Fibroblast of skin of scalp (primary cell): ENCODE measurements at regions not wholly inside any gene's neighbourhood (a gene's known extent, or its start where the extent isn't known, plus 50 kb on each side); places are given as distances from the start of the nearest gene placed in this dataset.

Source experiments
- DNase-seq: peaks from one replicate; pipeline ENCODE4 v3.0.0-alpha.2; 2013

DNA sequence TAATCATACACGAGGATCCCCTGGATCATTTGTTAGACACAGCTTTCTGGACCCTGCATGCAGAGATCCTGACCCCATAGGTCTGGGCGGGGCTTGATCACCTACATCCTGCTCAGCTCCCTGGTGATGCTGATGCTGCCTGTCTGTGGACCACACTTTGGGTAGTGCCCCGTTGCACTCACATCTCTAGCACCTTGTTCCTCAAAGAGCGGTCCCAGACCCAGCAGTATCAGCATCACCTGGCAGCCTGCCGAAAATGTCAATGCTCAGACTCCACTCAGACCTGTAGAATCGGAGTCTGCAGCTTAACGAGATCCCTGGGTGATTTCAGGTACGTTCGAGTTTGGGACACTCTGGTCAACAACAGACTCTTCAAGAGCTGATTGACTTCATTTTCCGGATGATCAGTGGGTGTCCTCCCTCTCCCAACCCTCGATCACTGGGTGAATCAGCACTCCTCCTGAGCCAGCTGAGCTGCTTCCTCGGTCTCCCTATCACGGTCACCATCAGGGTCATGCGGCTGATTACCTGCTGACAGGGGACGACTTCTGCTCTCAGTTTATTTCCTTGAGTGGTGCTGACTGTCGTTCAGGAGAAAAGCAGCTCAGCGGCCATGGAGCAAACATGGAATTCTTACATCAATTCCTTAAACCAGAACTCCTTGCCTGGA is 150.6 kb upstream of the RAB12 start:
- DNase-seq, result no peak

DNA sequence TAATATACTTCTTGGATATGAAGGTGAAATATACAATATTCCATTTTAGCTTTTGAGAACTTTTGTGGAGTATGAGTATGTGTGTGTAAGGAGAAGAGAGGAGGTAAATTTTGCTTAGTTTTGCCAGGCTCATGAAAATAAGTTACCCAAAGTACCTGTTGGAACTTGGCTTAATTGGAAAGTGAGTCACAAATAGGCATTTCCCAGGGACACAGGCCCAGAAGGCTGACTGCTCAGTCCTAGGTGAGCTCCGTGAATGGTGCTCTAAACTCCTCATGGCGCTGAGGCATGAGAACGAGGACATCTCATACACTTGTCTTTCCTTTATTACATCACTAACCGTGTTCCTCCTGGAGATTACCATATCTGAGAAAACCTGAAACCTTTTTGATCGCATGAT is 148.5 kb upstream of the RAB12 start:
- no peak for DNase-seq

DNA sequence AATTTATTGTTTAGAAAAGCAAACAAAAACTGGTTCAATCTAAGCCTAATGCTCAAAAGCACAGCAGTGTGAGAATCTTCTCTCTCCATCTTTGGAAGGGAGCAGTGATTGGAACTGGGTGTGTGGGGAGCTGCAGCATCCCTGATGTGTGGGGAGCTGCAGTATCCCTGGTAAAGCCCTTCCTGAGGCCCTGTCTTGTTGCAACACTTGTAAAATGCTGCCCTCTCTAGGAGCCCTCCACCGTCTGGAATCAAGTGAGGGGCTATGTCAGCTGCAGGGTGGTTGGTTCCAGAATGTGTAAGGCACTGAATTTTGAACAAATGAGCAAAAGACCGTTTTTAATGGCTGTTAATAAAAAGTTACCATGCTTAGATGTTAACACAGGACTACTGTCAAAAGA is 147.7 kb upstream of the RAB12 start:
- DNase-seq, result no peak

DNA sequence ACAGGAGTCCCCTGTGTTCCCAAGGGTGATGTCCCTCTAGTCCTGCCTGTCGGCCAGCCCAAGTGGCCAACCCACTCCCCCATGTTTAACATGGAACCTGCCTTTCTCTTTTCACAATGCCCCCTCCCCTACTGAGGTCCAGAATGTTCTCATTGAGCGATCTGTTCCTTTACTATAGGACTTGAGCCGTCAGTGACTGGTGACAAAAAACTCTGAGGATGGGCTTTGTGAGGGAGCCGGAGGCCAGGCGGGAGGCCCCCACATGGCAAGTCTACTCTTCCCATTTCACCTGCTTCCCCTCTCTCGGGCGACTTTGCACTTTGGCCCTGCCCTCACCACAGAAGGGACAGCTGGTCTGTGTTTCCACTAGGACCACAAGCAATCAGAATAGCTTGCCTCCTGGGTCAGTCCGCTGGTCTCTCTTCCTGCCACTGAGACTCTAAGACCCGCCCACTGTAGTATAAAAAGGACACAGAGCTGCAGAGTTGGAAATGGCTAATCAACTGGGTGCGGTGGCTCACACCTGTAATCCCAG is 146.5 kb upstream of the RAB12 start:
- no peak for DNase-seq

DNA sequence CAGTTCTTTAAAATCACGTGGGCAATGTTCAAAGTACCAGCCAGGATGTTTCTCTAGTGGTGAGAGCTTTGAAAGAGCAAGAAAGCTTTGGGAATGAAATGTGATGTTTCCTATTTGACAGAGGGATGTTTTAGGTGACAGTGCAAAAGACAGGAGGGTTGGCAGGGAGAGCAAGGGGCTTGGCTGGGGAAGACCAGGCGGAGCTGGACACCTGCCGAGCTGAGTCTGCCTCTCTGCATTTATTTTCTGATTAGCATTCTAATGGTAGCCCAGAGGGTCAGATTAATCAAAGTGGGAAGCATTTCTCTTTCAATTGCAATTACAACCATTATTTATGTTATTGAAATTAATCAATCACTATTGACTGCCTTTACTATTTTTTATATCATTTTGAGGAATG is 145.4 kb upstream of the RAB12 start:
- no peak for DNase-seq

DNA sequence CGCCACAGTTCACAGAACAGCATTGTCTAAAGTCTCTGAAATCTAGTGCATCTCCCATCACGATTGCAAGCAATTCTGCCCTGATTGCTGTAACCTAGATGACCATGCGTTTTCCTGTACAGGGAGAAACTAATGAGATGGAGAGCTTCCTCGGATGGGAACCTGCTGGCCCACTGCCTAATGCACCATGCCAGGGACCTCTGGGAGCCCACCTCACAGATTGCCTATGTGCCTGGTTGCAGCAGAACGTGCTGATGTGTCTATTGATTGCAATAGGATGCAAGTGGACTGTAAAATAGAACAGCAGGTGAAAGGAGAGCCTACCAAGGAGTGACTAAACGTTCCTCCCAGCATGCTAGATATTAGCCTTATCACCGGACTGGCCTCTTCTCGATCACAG is 141.0 kb upstream of the RAB12 start:
- DNase-seq, result no peak

DNA sequence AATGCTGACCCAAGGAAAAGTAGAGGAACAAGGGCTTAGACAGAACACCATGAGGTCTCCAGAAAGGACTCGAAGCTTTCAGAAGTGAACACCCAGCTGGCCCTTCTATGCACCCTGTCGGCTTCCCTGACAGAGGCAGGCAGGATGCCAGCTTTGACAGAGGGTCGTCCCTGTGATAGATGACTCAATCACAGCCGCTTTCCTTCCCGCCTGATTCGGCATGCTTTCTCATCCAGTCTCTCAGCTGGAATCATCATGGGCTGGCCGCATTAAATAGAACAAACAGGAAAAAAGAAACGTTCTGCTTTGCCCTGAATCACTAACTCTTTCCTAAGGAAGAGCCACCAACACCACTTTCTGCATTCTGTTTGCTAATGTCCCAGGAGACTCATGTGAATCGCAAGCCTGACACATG is 140.3 kb upstream of the RAB12 start:
- DNase-seq, result peak; percentile 71

DNA sequence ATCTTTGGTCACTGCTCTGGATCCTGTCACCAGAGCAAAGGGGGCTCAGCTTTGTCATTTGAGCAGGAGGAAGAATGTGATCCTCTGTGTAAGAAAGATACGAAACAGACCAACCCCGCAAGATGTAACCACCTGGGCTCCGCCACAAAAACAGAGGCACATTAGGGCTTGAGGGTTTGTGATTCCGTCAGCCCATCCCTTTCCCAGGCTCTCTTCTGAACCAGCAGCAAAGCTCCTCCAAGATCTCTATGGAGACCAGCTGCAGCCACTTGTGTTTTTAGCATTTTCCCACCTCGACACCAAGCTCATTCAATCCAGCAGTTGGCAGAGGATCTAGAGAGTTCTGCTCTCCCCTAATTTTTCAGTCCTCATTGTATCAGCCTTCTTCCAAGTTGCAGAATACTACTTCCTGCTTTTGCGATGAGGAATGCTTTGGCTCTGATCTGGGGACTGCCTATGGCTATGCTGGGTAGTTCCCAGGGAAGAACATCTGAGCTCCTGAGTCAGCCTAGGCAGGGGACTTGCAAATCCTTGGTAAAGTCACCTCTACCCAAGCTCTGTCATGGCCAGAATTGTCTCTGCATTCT is 139.6 kb upstream of the RAB12 start:
- peak; percentile 52 for DNase-seq

DNA sequence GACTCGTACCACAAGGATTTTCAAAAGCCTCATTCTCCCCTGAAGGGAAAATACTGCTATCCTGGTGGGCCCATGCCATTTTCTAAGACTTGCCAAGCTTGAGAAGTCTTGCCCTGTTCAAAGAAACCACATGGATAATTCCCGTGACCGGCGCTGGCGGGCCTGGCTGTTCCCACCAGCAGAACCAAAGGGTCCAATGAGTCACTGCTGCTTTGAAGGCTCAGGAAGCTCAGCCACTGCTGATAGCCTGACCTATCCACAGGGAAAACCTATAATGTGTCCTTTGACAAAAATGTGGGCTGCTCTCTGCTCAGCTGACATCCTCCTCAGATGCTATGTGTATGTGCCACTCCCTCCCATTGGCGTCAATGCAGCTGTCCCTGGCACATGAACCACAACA is 137.9 kb upstream of the RAB12 start:
- peak; percentile 64 for DNase-seq

DNA sequence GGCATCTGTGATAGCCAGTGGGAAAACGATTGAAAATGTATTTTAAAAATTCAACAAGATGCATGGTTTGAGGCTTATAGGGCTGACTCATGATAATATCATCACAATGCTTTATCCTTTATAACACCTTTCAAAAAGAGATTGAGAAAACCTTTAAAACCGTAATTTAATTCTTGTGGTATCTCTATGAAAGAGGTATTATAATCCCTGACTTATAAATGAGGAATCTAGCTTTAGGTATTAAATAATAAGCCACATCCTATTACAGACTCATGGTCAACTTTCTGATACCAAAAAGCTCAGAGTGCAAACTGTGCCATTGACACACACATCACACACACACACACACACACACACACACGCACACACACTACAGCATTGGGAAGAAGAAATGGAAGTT is 134.6 kb upstream of the RAB12 start:
- no peak for DNase-seq

DNA sequence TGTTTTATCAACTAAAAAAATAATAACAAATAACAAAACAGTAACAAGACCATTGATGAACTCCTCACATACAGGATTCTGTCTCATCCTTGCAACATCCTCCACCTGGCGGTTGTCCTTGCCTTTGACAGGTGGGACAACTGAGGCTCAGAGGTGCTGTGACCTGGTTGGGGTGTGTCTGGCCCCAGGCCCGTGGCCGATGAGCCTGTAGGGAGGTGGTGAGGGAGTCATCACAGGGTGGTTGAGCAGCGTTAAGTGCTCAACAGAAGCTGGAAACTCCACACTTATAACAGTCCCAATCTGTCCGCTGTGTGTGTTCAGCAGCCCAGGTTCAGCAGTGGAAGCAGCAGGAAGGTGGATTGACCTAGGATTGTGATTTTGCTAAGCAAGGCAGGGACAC is 131.6 kb upstream of the RAB12 start:
- DNase-seq, result no peak

DNA sequence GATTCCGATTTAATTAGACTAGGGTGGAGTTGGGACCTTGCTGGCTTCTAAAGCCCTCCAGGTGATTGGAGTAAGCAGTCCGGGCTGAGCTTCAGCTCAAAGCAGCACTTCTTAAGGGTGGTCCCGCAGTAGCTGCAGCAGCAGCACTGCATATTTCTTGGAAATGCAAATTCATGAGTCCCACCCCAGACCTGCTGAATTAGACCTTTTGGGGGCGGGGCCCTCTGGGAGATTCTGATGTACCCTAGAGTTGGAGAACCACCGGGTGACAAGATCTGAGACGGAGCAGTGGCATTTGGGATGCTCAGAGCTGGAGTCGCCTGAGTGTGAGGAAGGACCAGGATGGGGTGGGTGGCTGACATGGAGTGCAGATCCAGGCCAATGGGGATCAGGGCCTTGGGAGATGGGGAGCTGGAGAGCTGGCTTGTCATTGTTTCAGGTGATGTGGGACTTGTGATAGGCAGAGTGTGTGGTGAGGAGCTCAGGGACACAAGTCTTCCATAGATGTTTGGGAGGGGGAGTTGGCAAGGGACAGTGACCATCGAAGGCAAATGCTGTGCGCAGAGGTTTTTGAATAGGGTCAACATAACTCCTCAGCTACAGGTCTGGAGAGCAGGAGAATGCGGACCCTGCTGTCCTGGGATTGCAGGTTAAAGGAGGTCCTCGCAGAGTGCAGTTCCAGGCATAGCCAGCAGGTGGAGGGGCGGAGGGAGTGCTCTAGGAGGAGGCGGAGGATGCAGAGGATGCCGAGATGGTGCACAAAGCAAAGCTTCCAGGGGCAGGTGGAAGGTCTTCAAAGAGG is 130.9 kb upstream of the RAB12 start:
- DNase-seq, result peak; percentile 47

DNA sequence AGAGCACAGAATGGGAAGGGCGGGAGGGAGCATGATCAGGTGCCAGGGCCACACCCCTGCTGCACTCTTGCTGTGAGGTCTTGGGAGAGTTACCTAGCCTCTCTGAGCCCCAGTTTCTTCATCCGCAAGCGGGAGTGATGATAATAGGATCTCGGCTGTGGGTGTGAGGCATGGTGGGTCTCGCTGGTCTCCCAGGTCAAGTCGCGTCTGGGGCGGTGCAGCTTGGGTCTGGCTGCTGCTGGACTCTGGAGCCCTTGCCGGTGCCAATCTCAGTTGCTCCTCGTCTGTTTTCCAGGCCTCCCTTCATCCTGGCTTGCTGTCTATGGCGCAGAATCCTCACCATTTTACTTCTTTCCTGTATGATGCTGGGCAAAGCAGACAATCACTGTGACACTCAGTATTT is 130.3 kb upstream of the RAB12 start:
- no peak for DNase-seq

DNA sequence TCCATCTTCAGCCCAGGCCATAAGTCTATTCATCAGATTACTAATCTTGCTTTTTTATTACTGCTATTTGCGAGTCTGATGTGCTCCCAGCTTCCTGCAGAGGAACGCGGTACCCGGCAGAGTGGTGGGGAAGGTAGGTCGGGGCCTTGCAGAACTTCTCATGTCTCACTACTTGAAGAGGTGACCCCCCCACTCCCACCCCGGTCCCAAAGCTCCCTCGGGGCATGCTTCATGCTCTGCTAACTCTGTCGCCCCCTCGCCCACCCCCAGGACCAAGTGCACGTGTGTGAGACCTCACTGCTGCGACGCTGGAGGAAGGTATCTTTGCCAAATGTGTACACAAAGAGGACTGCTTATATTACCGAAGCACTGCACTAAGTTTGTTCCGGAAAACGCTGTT is 129.4 kb upstream of the RAB12 start:
- DNase-seq, result no peak

DNA sequence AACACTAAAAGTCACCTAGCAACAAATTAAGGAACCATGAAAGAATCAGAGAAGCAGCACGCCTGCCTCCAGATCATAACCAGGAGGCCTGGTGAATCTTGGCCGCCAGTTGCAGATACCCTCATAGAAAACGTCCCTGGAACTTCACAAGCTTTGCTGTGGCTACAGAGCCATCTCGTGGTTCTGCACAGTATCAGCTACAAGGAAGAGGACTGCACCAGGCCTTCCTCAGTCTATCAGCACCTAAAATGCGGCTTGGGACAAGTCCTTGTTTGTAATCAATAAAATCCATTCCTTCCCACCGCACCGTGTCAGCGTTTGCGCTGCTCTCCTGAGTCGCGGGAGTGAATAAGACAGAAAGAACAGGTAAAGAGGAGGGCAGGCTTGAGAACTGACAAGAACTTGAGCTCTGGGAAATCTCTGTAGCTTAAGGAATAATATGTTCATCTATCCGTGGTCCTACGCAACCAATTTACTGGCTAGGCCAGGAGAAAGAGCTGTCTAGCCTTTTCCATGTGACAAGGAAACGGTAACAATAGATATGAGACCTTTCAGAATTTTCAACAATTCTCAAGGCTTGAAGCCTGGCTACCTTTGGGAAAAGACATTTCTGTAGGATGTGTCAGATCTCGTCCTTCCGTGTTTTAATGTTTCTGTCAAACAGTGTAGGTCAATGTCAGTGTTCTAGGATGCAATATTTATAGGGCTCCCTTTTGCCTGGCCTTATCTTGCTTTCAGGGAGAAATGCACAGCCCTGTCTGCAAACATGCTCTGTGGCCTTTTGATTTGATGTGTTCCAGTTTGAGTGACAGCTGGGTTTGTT is 128.5 kb upstream of the RAB12 start:
- DNase-seq, result peak; percentile 65

DNA sequence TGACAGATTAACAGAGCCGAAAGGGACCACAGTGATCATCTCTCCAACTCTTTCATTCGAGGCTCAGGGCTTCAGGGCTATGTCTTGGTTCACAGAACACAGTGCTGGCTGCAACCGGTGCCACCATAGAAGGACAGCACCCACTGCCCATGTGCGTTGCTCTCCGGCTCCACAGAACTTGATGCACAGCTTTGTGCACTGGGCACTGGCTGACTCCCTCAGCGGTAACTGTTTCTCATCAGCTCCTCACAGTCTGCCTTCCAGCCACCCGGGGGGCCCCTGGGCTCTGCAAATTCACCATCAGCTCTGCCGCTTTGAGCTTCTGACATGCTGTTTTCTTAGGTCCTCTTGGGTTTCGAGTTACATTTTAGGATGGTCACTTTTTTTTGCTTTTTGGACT is 124.3 kb upstream of the RAB12 start:
- no peak for DNase-seq

DNA sequence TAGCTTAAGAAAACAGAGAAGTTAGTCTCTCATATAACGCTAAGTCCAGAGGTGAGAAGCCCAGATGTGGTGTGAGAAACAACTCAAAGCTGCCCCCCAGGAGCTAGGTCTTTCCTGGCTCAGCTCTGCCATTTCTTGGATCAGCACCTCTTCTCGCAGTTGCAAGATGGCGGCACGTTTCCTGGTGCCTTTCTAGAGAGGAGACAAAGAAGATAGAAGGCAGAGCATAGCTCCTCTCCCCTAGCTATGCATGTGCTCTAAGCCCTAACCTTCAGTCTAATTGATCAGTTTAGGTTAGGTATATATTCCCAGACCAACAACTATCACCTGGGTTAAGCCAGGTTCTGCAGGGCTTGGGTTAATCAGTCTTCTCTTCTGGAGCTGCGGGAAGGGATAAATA is 119.5 kb upstream of the RAB12 start:
- DNase-seq, result no peak

DNA sequence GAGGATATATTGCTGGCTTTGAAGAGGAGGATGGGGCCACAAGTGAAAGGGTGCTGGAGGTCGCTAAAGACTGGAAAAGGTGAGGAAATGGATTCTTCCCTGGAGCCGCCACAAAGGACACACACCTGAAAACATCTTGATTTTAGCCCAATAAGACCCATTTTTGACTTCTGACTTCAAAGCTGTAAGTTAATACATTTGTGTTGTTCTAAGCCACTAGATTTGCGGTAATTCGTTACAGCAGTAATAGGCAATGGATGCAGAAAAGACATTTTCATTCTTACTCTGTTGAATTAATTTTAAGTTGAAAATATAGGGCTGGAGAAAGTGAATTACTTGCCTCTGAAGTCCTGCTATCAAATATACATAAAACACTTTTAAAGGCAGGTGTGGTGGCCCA is 117.7 kb upstream of the RAB12 start:
- no peak for DNase-seq

DNA sequence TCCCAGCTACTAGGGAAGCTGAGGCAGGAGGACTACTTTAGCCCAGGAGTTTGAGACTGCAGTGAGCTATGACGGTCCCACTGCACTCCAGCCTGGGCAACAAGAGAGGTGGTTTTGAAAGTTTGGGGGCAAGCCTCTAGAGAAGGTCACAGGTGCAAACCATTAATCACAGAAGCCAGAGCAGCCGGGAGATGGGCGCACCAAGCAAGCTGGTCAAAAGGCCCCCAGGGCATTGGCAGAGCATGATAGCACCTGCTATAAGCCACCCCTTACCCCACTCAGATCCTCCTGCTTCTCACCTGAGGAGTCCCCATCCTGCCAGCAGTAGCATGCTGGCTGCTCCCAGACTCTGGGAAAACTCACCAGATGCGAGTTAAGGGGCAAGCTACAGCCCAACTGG is 116.1 kb upstream of the RAB12 start:
- DNase-seq, result no peak

DNA sequence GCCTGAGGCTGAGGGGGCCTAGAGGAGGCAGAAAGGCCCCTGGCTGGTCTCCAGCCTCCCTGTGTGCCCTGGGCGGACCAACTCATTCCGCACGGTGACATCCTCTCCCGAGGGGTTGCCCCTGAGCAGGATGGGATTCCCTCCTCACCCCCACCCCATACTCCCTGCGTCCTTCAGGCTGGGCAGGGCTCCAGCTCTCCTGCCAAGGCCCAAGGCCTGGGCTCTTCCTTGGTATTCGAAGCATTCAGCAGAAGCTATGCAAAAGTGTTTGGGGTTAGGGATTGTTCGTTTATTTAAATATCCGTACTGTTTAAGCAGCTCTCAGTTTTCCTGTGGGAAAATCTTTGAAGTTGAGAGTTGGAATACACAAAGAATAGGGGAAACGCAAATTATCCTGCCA is 113.1 kb upstream of the RAB12 start:
- DNase-seq, result peak; percentile 57

DNA sequence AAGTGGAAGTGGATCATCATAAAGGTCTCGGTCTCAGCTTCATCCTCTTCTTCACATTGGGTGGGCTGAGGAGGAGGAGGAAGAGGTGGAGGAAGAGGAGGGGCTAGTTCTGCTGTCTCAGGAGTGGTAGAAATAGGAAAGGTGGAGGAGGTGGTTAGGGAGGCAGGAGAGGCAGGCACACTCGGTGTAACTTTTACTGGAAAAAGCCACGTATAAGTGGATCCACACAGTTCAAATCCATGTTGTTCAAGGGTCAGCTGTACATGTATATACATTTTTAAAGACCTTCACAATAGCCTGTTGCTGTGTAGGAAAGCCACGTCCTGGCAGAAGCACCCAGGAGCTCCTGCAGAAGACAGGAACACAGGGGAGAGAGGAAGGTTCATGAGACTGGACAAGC is 110.3 kb upstream of the RAB12 start:
- no peak for DNase-seq

DNA sequence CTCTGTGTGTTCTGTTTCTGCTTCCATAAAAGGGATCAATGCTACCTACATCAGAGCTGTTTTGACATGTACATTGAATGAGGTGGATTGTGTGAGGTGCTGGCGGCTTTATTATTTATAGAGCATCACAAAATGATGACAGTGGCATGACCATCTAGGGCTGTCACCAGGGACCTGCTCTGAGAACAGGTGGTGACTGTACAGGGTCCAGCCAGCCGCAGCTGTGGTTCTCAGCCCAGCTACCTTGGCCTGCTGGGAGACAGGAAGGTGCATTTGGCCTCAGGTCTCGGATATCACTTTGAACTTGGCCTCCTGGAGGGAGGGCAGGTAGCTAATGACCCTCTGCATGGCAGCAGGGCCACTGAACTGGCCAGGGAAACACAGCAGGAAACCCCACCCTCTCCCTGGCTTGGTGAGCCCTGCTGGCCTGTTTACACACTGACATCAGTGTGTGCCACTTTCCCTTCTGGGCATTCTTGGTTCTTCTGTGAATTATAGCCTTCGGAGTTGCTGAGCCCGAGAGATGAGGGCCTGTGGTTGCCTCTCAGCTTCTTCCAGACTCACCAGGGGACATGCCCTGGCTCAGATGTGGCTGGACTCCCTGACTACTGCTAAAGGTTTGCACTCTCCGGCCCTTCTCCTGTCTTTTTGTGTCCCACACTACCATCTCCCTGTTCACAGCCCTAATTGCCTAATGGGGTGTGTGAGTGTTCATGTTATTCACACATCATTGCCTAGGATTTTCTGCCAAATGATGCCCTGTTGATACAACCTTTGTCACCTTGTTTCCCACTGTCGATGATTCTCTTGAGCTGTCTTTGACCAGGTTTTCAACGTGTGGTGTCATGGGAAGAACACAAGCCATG is 109.2 kb upstream of the RAB12 start:
- DNase-seq, result no peak
